SKM-1 treated with dmso at 0.1 percent for 144 hours (cell line): ENCODE measurements at regions not wholly inside any gene's neighbourhood (a gene's known extent, or its start where the extent isn't known, plus 50 kb on each side); places are given as distances from the start of the nearest gene placed in this dataset.
"Not testable (repeated sequence)": the region's sequence is repeated elsewhere in the genome, so short reads cannot be mapped to it uniquely, and the experiment has no call there.

Source experiments
- DNase-seq: peaks from one replicate; lab custom pipeline; 2025; ENCODE audit not compliant: unreplicated experiment; lab: John Stamatoyannopoulos, UW

- no peak for DNase-seq
Observed at GRCh38 chr1:196005426-196005825, 602.8 kb downstream of the KCNT2 start.

- not testable (repeated sequence) for DNase-seq
Observed at GRCh38 chr1:196004388-196004787, 603.9 kb downstream of the KCNT2 start.

- DNase-seq, result no peak
Observed at GRCh38 chr1:196002906-196003305, 605.3 kb downstream of the KCNT2 start.

- not testable (repeated sequence) for DNase-seq
Observed at GRCh38 chr1:196002296-196002695, 605.9 kb downstream of the KCNT2 start.

GRCh38 chr1:196001188-196001587, 607.1 kb downstream of the KCNT2 start:
- DNase-seq, result no peak

- no peak for DNase-seq
Observed at GRCh38 chr1:195999022-195999421, 609.2 kb downstream of the KCNT2 start.

- no peak for DNase-seq
Observed at GRCh38 chr1:195981448-195982139, 626.6 kb downstream of the KCNT2 start.

- DNase-seq, result no peak
Observed at GRCh38 chr1:195979646-195980045, 628.6 kb downstream of the KCNT2 start.

GRCh38 chr1:195973311-195973904, 634.8 kb downstream of the KCNT2 start:
- DNase-seq, result no peak

- no peak for DNase-seq
Observed at GRCh38 chr1:195971589-195971988, 636.7 kb downstream of the KCNT2 start.

- no peak for DNase-seq
Observed at GRCh38 chr1:195970209-195970608, 638.0 kb downstream of the KCNT2 start.

- DNase-seq, result no peak
Observed at GRCh38 chr1:195965475-195965874, 642.8 kb downstream of the KCNT2 start.

- no peak for DNase-seq
Observed at GRCh38 chr1:195965036-195965435, 643.2 kb downstream of the KCNT2 start.

- DNase-seq, result no peak
Observed at GRCh38 chr1:195964516-195964915, 643.7 kb downstream of the KCNT2 start.

GRCh38 chr1:195962051-195962450, 646.2 kb downstream of the KCNT2 start:
- no peak for DNase-seq

GRCh38 chr1:195960580-195960979, 647.7 kb downstream of the KCNT2 start:
- no peak for DNase-seq

- DNase-seq, result no peak
Observed at GRCh38 chr1:195958131-195958530, 650.1 kb downstream of the KCNT2 start.

- no peak for DNase-seq
Observed at GRCh38 chr1:195956845-195957244, 651.4 kb downstream of the KCNT2 start.

GRCh38 chr1:195954848-195955247, 653.4 kb downstream of the KCNT2 start:
- no peak for DNase-seq

- DNase-seq, result no peak
Observed at GRCh38 chr1:195951313-195951712, 656.9 kb downstream of the KCNT2 start.

- DNase-seq, result no peak
Observed at GRCh38 chr1:195948123-195948895, 659.9 kb downstream of the KCNT2 start.

- no peak for DNase-seq
Observed at GRCh38 chr1:195946500-195946899, 661.7 kb downstream of the KCNT2 start.
